ENCODE measurements at regions not wholly inside any gene's neighbourhood (a gene's known extent, or its start where the extent isn't known, plus 50 kb on each side); places are given as distances from the start of the nearest gene placed in this dataset.

DNA sequence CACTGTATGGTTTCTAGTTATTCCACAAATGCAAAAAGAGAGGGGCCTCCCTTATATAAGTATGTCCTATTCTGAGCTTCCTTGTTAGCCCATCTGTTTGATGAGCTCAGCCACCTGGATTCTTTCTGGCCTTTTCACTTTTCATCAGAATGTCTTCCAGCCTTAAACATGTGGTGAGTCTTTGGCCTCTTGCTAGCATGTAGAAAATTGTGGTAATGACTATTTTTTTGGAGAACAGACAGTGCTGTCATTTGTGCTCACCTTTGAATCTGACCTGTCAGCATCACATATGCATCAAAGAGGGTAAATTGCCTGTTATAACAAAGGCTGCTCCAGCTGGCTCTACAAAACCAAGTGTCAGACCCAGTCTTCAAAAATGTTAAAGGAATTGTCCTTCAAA lies 558.7 kb downstream of the RAB38 start:
- TF ChIP-seq, protein P1, sequence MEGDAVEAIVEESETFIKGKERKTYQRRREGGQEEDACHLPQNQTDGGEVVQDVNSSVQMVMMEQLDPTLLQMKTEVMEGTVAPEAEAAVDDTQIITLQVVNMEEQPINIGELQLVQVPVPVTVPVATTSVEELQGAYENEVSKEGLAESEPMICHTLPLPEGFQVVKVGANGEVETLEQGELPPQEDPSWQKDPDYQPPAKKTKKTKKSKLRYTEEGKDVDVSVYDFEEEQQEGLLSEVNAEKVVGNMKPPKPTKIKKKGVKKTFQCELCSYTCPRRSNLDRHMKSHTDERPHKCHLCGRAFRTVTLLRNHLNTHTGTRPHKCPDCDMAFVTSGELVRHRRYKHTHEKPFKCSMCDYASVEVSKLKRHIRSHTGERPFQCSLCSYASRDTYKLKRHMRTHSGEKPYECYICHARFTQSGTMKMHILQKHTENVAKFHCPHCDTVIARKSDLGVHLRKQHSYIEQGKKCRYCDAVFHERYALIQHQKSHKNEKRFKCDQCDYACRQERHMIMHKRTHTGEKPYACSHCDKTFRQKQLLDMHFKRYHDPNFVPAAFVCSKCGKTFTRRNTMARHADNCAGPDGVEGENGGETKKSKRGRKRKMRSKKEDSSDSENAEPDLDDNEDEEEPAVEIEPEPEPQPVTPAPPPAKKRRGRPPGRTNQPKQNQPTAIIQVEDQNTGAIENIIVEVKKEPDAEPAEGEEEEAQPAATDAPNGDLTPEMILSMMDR (IDR thresholded peaks at IDR 0.05): no peak
- TF ChIP-seq EP300 (IDR thresholded peaks at IDR 0.05): no peak

Measured in ovary (tissue), 3 donors.